Left renal cortex interstitium (tissue), 4 donors: ENCODE measurements at regions not wholly inside any gene's neighbourhood (a gene's known extent, or its start where the extent isn't known, plus 50 kb on each side); places are given as distances from the start of the nearest gene placed in this dataset.
A peak's percentile ranks its signal among the peaks of the same experiment; 100 is the strongest.

Experiments
- DNase-seq, 4 donors: peaks; one replicate each; pipeline ENCODE4 v3.0.0-alpha.2; 2013; ENCODE audit warnings: low read depth in 4 of 4, low spot score in 2 of 4, missing footprints in 1 of 4

DNA sequence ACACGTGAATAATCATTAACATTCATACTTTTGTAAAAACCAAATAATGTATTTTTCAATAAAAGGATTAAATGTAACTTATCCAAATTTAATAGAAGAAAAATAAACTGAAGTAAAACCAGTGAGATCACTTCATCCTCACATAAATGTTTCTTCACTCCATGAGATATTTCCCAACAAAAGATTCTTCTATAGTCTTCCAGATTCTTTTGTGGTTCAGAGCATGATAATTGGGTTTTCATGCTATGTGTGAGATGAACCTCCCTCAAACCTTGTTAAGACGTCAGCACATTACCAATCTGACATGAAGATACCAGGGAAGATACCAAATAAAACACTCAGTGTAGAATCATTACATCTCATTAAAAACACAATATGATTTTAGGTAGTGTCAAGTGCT lies 62.9 kb upstream of the OXGR1 start:
- no peak for DNase-seq

DNA sequence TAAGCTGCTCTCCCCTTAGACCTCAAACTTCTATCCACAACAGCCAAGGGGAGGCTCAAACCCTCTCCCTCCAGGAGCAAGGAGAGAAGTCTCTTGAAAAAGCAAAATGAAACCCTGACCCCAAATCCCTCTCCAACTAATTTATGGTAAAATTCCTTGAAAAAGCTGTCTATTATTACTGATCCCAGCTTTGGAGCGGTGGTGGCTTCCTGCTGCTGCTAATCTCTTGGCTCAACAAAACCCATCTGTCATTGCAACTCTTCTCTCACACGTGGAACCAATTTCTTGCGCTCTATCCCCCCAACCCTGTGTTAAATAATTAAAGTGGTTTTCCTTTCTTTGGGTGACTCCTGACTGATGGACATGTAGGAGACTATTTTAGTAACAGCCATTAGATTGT lies 64.1 kb upstream of the OXGR1 start:
- DNase-seq = no peak

DNA sequence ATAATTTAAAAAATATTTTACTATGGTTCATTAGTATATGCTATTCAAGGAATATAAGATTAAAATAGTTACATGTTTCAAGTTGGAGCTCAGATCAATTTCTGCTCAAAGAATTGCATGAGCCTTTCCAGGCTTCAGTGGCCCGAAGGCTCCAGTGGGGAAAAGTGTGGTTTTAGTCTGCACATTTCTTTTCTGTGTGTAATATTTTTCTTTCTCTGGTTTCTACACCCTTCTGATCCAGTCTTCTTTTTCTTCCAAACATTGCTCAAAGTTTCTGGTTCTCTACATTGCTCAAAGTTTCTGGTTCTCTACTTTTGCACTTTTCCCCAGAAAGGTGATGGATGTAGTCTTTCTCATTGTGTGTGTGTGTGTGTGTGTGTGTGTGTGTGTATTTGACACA lies 64.7 kb upstream of the OXGR1 start:
- DNase-seq = no peak

DNA sequence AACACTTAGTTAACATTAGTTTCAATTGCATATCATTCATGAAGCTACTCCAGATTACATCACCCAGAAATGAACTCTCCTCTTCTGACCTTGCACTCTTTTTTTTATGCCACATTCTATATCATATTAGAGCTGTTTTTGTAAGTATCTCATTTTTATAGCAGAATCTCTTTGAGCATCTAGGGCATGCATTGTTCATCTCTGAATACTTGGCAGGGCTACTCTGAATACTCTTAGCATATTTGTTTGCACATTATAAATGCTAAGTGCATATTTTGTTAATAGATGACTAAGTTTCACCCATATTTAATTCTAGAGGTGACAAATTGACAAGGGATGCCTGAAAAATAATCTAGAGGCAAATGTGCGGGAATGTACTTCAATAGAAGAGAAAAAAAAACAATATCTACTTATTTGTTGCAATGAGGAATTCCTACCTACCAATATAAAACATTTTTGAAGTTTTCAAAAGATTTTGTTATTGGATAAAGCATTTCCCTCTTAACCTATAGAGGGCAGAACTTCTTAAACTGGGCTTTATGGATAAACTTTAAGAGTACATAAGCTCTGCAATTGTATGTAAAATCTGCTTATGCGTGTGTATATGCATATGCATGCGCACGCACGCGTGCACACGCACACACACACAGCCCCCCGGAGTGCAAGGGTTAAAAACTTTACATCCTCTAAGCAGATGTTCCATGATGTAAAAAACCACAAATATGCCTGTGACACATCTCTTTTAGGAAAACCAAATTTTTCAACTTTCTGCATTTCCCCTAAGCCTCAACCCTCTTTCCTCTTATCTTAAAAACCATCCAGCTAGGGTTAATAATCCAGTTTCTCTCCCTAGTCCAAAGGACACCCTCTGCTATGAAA lies 73.0 kb upstream of the OXGR1 start:
- no peak for DNase-seq

DNA sequence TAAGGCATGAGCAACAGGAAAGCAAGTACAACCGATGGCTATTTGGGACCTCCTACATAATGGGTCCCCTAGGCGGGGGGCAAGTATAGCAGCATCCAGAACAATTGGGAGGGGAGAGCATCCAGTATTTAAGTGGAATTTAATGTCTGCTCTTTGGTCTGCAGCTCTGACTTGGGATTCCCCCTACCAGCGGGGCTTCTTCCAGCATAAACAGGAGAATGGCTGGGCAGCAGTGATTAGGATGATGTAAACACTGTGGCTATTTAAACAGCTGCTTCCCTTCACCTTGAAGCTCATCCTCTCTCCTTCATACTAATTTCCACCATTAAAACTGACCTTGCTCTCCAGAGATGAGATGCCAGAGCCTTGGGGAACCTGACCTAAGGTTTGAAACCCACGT lies 73.9 kb upstream of the OXGR1 start:
- DNase-seq = no peak

DNA sequence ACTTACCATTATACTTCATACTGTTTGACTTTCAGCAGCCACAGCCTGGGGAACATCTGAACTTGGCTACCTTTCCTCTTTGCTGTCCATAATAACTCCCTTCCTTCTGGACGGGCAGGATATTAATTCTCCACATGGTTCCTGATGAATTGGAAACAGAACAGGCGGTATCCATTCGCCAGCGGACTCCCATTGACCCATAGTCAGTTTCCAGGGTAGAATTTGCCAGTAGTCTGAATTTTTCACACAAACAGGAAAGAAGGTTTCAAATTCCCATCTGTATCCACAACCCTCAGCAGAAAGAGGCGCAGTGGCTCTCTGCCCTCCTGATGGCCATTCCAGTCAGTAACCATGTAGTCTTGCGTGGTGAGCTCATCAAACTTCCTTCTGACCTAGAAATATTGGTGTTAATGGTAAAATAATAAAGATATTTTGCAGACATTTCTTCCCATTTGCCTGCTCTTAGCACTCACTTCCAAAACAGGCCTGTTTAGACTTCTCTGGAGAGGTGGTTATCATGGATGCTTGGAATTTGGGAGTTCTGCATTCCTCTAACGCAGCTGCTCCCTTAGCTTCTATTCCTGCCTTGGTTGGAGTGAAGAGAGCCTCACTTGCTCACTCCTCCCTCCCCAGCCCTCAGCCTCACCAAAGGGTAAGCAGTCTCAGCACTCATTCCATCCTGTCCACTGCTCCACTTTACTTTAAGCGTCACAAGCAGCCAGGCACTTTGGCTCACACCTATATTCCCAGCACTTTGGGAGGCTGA lies 75.0 kb upstream of the OXGR1 start:
- no peak for DNase-seq

DNA sequence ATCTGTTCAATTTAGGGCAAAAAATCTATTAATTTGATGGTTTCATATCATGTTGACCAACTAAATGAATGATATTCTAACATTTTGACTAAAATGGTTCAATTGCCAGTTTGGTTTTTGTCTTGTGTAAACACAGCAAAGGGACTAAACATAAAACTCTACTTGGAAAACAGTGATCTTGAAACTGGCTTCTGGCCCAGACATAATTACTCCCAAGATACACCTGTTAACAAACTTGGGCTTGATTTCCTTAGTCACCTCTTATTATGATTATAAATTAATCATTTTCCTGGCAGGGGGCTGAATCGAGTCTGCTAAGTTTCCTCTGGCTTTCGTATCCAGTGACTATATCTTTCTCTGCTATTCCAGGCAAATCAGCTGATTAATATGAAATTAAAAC lies 78.0 kb upstream of the OXGR1 start:
- no peak for DNase-seq

DNA sequence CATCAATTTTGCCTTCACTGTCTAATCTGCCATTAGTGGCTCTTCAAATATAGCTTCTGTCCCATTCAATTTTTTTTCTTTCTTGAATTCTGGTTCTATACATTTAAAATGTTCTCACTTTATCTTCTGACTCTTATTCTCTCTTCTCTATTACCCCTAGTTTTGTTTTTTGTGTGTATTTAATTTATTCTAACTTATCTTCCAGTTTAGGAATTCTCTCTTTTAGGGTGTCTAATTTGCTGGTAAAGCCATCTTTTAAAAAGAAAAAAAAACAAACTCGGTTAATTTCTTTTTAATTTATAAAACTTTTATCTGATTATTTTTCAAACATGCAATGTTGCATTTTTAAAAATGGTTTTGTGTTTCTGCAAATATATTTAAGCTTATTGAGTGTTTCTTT lies 80.3 kb upstream of the OXGR1 start:
- DNase-seq = no peak

DNA sequence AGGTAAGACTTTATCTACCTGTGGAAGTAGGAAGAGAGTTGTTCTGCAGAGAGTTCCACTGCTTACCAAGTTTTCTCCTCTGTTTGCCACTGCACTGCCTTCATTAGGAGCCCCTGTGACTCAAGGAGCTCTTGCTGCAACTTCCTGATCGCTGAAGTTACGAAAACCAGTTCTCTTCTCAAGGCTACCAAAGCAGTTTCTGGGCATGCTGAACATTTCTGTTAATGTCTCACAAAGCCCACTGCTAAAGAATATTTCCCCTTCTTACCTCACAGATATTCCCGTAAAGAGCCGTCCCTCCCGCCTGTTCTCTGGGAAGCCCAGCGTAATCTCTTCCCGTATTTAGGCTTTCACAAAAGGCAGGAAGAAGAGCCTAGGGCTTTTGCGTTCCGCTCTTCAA lies 82.6 kb upstream of the OXGR1 start:
- DNase-seq = no peak

DNA sequence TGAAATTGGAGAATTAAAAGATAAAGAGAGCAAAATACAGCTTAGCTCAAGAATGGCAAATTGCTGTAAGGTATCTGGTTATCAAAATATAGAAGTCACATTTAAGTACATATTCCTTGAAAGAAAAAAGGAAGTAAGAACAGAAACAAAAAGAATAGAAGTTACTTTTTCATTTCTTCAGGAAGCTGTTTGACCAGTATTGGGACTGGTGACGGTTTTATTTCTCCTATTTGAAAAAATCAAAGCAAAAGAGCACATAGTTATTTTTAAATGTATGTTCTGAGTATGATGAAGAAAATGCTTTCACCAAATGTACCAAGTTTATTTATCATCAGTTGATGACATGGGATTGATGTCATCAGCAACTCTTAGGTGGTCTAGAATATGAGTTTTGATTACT lies 83.1 kb upstream of the OXGR1 start:
- DNase-seq = no peak

DNA sequence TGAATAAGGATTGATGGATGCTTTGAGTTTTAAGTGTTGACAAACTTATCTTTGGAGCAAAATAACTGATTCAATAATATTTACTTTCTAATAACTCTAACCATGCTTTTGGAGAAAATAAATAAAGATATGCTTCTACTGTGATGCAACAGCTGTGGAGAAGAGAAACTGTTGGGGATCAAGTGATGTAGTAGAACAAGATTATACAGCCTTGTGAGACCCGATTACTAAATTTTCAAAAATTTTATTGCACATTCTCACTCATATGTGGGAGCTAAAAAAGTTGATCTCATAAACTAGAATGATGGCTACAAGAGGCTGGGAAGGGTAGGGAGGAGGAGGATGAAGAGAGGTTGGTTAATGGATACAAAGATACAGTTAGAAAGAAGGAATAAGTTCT lies 85.5 kb upstream of the OXGR1 start:
- no peak for DNase-seq

DNA sequence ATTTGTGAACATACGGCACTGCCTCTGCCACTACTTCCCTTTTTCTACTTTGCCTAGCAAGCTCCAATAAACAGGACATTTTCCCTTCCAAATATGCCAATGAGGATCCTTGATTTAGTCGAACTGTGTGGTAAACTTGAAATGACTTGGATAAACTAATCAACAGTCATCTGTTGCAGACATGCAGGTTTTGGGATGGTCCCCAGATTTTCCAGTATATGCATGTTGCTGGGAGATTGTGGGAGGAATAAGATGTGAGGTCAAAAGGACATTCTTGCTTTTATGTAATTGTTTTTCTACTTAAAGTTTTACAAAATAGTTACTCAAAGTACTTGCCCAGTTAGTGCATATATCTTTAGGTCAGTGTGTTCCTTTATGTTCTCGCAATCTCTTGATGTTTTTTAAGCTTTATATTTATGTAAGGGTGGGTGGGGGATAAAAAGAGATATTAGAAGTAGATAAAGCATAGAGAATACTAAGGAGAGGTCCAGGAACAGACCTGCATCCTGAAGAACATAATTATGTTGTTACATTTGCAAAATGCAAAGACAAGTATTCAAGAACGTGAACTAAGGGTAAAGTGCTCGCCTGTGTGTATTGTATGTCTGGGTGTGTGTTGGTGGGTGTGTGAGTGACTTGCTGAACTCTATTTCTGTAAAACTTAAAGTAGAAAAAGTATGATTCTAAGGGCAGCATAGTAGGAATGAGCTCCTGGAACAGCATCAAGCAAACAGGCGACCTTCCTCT lies 88.4 kb upstream of the OXGR1 start:
- DNase-seq = no peak

DNA sequence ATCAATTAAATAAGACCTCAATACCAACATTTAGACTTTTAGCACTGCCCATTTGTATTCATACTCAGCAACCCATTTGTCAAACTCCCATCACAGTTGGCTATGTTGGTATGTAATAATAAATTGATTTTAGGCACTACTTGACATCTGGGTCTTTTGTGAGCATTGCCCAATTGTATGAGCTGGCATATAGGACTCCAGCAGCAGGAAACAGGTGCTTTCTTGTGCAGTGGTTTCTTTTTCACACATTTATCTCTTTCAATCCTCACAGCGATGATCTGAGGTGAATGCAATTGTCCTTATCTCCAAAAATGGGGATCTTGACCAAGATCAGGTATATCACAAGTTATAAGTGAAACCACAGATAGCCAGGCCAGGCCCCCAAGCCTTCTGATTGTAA lies 96.9 kb upstream of the OXGR1 start:
- no peak for DNase-seq

DNA sequence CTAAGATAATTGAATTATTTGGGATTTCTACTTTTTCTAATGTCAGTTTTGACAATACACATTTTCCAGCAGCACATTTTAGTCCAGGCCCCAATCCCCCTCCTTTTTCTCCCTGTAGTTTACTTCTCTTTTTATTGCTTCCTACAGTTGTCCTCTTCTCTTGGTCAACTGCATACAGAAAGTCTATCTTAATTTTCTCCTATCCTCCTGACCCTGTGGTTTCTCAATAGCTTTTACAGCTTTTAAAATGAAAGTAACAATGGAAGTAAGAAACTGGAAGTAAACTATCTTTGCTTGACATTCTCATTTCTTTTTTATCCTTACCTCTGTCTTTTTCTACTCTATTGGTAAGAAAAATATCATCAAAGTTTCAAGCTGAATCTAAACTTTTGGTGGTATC lies 106.5 kb upstream of the OXGR1 start:
- DNase-seq = no peak

DNA sequence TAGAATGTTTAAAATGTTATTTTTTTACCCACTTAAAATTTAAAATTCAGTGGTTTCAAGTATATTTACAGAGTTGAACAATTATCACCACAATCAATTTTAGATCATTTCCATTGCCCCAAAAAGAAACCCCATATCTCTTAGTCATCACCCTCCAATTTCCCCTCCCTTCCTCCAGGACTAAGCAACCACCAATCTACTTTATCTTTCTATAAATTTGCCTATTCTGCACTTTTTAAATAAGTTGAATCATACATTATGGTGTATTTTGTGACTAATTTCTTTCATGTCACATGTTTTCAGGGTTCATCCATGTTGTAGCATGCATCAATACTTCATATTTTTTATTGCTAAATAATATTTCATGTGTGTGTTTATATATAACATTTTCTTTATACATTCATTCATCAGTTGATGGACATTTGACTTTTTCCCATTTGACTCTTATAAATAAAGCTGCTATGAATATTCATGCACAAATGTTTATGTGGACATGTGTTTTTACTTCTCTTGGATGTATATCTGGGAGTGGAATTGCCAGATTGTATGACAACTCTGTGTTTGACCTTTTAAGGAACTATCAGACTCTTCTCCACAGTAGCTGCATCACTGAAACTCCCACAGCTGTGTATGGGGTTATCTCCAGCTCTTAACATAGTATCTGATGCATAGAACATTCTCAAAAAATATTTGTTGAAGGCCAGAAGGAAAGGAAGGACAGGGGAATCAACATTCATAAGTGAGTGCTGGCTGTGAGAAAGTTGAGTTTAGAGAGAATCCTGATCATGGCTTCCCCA lies 107.8 kb upstream of the OXGR1 start:
- DNase-seq = no peak

DNA sequence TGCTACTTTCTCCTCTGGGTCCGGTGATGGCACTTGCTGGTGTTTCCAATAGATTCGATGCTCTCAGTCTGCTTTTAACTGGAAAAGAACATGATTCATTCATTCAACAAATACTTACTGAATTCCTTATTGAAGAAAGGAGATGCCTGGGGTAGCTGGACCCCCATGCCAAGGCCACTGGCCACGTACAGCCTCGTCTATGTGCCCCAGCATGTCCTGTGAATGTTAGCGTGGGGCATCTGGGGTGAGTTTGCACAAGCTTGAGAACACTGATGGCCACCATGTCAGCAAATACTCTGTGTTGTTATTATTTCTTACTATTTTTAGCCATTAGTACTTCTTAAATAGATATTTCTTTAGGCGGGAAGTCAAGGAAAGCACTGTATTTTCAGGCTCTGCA lies 112.0 kb upstream of the OXGR1 start:
- no peak for DNase-seq

DNA sequence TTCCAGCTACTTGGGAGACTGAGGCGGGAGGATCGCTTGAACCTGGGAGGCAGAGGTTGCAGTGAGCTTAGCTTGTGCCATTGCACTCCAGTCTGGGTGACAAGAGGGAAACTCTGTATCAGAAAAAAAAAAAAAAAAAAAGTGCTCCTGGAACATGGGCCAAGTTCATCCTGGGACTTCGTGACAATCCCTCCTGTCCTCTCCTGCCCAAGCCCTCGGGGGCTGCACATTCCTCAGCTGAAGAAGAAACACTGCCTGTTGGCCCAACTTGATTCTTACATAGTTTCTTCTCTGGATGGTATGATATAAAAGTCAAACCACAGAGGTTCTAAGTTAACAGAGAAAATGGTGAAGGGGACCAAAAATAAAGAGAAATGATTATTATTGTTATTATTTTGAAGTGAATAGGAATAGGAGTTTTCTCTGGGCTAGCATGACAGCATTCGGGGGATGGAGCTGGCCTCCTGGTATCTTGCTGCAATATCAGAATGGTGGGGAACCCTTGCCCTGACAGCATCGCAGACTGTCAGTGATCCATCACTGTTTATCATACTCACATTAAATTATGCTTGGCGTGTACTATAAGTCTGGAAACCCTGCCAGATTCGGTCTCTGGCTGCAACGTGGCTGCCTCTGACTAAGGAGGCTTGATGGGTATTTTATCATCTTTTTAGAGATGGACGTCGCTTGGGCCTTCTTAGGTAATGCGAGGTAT lies 113.7 kb upstream of the OXGR1 start:
- no peak for DNase-seq

DNA sequence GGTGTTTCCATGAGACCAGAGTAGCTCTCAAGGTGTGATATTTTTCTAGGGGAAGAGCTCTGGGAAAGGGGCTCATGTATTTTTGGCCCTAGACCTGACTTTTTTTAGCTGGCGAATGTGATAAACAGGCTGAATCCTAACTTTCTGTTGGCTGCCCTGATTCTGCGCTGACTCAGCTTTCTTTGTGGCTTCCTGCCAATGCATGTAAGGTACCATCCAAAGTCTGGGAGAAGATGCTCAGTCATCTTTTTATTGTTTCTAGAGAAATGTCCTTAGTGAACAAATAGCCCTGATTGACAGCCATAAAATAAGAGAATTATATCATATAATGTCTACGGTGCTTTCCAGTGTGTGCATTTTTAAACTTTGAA lies 113.6 kb upstream of the MBNL2 start:
- no peak for DNase-seq

DNA sequence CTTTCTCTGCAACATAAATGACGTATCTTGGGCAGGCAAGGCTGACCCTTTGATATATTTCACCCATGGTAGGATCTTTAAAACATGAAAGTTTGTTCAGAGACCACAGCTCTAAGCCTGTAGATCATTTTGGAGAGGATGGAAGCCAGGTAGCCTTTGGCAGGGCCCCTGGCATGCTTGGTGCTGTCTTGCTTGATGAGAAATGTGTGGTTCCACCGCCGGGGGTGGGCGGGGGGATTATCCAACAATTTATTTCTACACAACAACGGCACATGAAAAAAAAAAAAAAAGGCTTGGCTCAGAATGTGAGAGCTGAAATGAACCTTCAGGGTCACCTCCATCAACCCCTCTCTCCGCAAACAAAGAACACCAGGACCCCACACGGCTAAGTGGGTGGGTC lies 112.9 kb upstream of the MBNL2 start:
- DNase-seq = no peak

DNA sequence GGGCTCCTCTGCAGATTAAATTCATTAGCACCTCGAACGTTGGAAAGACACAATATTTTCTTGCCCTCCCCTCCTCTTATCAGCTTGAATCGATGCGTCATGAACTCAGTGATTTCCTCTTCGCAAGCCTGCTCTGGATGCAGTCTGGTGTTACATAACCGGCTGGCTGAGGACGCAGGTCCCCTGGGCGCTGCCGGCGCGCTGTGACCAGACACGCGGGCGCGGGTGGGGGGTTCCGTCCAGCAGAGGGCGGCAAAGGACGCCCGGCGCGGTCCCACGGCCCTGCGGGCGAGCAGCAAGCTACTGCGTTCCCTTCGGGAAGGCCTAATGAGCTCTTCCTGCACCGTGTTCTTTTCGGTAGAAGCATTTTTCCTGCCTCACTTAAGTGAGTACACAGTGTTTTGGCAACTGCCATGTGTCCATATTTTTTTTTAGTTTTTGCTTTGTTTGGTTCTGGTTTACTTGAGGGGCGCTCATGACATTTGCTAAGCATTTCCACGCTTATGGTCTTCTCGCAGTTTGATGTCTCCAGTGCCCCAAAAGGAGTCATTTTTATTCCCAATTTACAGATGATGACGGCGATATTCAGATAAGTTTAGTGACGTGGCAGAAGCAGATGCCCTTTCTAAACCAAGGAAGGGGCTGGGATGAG lies 112.2 kb upstream of the MBNL2 start:
- DNase-seq = peak; percentile 52 to 73 (median 66)
